Prostate gland (tissue), 2 donors: ENCODE measurements at regions not wholly inside any gene's neighbourhood (a gene's known extent, or its start where the extent isn't known, plus 50 kb on each side); places are given as distances from the start of the nearest gene placed in this dataset.

ENCODE experiments used
- POLR2AphosphoS5 ChIP-seq: sonication (generic); formaldehyde crosslinking; IDR thresholded peaks from one replicate; pipeline ENCODE4 v1.6.1; 2017; ENCODE audit warnings: antibody characterized with exemption
- TF ChIP-seq, protein P1 (sequence below), 4 experiments: fragments of 200-600 bp in 2 of 4; fragments of 450-650 bp in 2 of 4; sonication (generic) in 2 of 4; IDR thresholded peaks; 1 replicate in 3 of 4; 2 replicates in 1 of 4; pipeline ENCODE4 v1.5.1; 2016 to 2019; ENCODE audit warnings: antibody characterized with exemption in 4 of 4, mild to moderate bottlenecking in 2 of 4, moderate library complexity in 2 of 4

DNA sequence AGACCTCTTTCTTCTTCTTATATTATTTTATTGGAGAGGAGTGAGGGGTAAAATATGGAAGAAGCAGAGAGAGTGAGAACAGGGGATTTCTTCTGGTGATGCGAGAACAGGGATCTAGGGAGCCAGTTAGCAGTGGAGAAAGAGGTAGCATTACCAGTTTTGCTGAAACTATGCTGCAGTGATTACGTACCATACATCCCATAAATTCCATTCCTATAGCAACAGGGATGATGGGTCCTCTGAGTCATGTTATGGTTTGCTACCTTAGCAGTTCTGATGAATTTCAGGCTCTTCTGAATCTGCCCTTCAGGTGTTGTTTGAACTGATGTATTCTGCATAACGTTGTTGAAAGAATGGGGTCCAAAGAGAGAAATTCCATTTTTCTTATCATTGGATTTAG, 625.4 kb upstream of the LRFN5 start:
- TF ChIP-seq, protein P1, sequence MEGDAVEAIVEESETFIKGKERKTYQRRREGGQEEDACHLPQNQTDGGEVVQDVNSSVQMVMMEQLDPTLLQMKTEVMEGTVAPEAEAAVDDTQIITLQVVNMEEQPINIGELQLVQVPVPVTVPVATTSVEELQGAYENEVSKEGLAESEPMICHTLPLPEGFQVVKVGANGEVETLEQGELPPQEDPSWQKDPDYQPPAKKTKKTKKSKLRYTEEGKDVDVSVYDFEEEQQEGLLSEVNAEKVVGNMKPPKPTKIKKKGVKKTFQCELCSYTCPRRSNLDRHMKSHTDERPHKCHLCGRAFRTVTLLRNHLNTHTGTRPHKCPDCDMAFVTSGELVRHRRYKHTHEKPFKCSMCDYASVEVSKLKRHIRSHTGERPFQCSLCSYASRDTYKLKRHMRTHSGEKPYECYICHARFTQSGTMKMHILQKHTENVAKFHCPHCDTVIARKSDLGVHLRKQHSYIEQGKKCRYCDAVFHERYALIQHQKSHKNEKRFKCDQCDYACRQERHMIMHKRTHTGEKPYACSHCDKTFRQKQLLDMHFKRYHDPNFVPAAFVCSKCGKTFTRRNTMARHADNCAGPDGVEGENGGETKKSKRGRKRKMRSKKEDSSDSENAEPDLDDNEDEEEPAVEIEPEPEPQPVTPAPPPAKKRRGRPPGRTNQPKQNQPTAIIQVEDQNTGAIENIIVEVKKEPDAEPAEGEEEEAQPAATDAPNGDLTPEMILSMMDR (IDR thresholded peaks at IDR 0.05) = no peak
- TF ChIP-seq POLR2AphosphoS5 = no peak
